HCT116 (cell line): ENCODE measurements at regions not wholly inside any gene's neighbourhood (a gene's known extent, or its start where the extent isn't known, plus 50 kb on each side); places are given as distances from the start of the nearest gene placed in this dataset.

Experiments
- CTCF ChIP-seq, 3 experiments: fragments of 200-600 bp in 1 of 3; sonication (generic) in 1 of 3; IDR thresholded peaks in 2 of 3; conservative IDR thresholded peaks in 1 of 3; 2 replicates each; pipeline ENCODE4 v1.5.1; 2012 to 2017; ENCODE audit warnings: low read depth in 2 of 3, low read length in 2 of 3, antibody characterized with exemption in 1 of 3, borderline replicate concordance in 1 of 3, control low read depth in 1 of 3, mild to moderate bottlenecking in 1 of 3, mixed read lengths in 1 of 3, mixed run types in 1 of 3, moderate library complexity in 1 of 3; ENCODE audit not compliant: insufficient read depth in 1 of 3
- EZH2 ChIP-seq: fragments of 200-600 bp; sonication (generic); IDR thresholded peaks from 2 replicates; pipeline ENCODE4 v1.6.1; 2017; ENCODE audit warnings: antibody characterized with exemption, mixed run types
- EZH2phosphoT487 ChIP-seq: fragments of 200-600 bp; IDR thresholded peaks from 2 replicates; pipeline ENCODE4 v1.6.1; 2018; ENCODE audit warnings: antibody characterized with exemption, borderline replicate concordance
- FOSL1 ChIP-seq: IDR thresholded peaks from 2 replicates; pipeline ENCODE4 v1.6.1; 2012; ENCODE audit warnings: low read depth
- MAX ChIP-seq: IDR thresholded peaks from 2 replicates; pipeline ENCODE4 v1.6.1; 2012
- POLR2A ChIP-seq: IDR thresholded peaks from 2 replicates; pipeline ENCODE4 v1.7.0; 2011; ENCODE audit warnings: borderline replicate concordance; ENCODE audit not compliant: insufficient read depth, insufficient read length; ENCODE audit errors: extremely low read depth
- POLR2AphosphoS5 ChIP-seq: IDR thresholded peaks from 2 replicates; pipeline ENCODE4 v1.6.1; 2011; ENCODE audit warnings: mild to moderate bottlenecking, low read depth, low read length, moderate library complexity
- RAD21 ChIP-seq: IDR thresholded peaks from 2 replicates; pipeline ENCODE4 v1.6.1; 2012; ENCODE audit warnings: low read depth, mild to moderate bottlenecking
- REST ChIP-seq: IDR thresholded peaks from 2 replicates; pipeline ENCODE4 v1.6.1; 2012; ENCODE audit warnings: low read depth

- TF ChIP-seq CTCF (IDR thresholded peaks at IDR 0.05 in 2 of 3, conservative IDR thresholded peaks at IDR 0.05 in 1 of 3; ENCODE audit: borderline replicate concordance in 1 of 3, insufficient read depth in 1 of 3, low read depth in 2 of 3, low read length in 2 of 3) (no peak), MAX (no peak), EZH2 (no peak), POLR2A (no peak), POLR2AphosphoS5 (no peak), RAD21 (no peak), EZH2phosphoT487 (no peak), FOSL1 (no peak), REST (no peak)
These were observed 251.5 kb downstream of the GPD2 start for GRCh38 chr2:156687715-156688114.
